NCI-H128 (cell line): ENCODE measurements at regions not wholly inside any gene's neighbourhood (a gene's known extent, or its start where the extent isn't known, plus 50 kb on each side); places are given as distances from the start of the nearest gene placed in this dataset.

Experiments
- DNase-seq: peaks from one replicate; lab custom pipeline; 2025; ENCODE audit not compliant: unreplicated experiment; lab: John Stamatoyannopoulos, UW

- DNase-seq: no peak
Observed at GRCh38 chr9:87276327-87276841, 221.3 kb upstream of the DAPK1 start.

GRCh38 chr9:87276851-87277261, 220.8 kb upstream of the DAPK1 start:
- no peak for DNase-seq

GRCh38 chr9:87277346-87277745, 220.3 kb upstream of the DAPK1 start:
- no peak for DNase-seq

- no peak for DNase-seq
Observed at GRCh38 chr9:87278971-87279733, 218.5 kb upstream of the DAPK1 start.

- DNase-seq: no peak
Observed at GRCh38 chr9:87280421-87280820, 217.2 kb upstream of the DAPK1 start.

- no peak for DNase-seq
Observed at GRCh38 chr9:87282538-87282937, 215.1 kb upstream of the DAPK1 start.

GRCh38 chr9:87283585-87283984, 214.1 kb upstream of the DAPK1 start:
- no peak for DNase-seq

- DNase-seq: no peak
Observed at GRCh38 chr9:87285183-87285850, 212.3 kb upstream of the DAPK1 start.

- DNase-seq: no peak
Observed at GRCh38 chr9:87286506-87286905, 211.2 kb upstream of the DAPK1 start.

- no peak for DNase-seq
Observed at GRCh38 chr9:87290241-87291052, 207.2 kb upstream of the DAPK1 start.

GRCh38 chr9:87292449-87293191, 205.0 kb upstream of the DAPK1 start:
- DNase-seq: no peak

GRCh38 chr9:87294126-87294525, 203.5 kb upstream of the DAPK1 start:
- no peak for DNase-seq

GRCh38 chr9:87300915-87301314, 196.8 kb upstream of the DAPK1 start:
- no peak for DNase-seq

GRCh38 chr9:87301371-87301770, 196.3 kb upstream of the DAPK1 start:
- DNase-seq: no peak

- no peak for DNase-seq
Observed at GRCh38 chr9:87305151-87305550, 192.5 kb upstream of the DAPK1 start.

- DNase-seq: no peak
Observed at GRCh38 chr9:87306006-87306405, 191.7 kb upstream of the DAPK1 start.

GRCh38 chr9:87307848-87308247, 189.8 kb upstream of the DAPK1 start:
- no peak for DNase-seq

- DNase-seq: no peak
Observed at GRCh38 chr9:87309236-87309635, 188.4 kb upstream of the DAPK1 start.

GRCh38 chr9:87310827-87311523, 186.7 kb upstream of the DAPK1 start:
- no peak for DNase-seq

- no peak for DNase-seq
Observed at GRCh38 chr9:87319656-87320055, 178.0 kb upstream of the DAPK1 start.
